Testis (tissue), 2 donors: ENCODE measurements at regions not wholly inside any gene's neighbourhood (a gene's known extent, or its start where the extent isn't known, plus 50 kb on each side); places are given as distances from the start of the nearest gene placed in this dataset.

Experiments used
- DNase-seq: peaks from one replicate; pipeline ENCODE4 v3.0.0-alpha.2; 2019
- H3K27ac ChIP-seq, 2 donors: fragments of 200-600 bp; sonication (generic); one replicate each; pipeline ENCODE4 v1.5.1; 2019
- H3K27me3 ChIP-seq: fragments of 200-600 bp; sonication (generic); one replicate; pipeline ENCODE4 v1.5.1; 2019
- H3K36me3 ChIP-seq: fragments of 200-600 bp; sonication (generic); one replicate; pipeline ENCODE4 v1.5.1; 2017; ENCODE audit warnings: low read depth; ENCODE audit errors: missing control alignments
- H3K4me1 ChIP-seq: fragments of 200-600 bp; sonication (generic); one replicate; pipeline ENCODE4 v1.5.1; 2019
- H3K4me3 ChIP-seq, 2 donors: fragments of 200-600 bp; sonication (generic); one replicate each; pipeline ENCODE4 v1.5.1; 2017 to 2019
- H3K9me3 ChIP-seq: fragments of 200-600 bp; sonication (generic); one replicate; pipeline ENCODE4 v1.5.1; 2017
- POLR2A ChIP-seq: fragments of 450-650 bp; IDR thresholded peaks from one replicate; pipeline ENCODE4 v1.6.1; 2017; ENCODE audit warnings: antibody characterized with exemption, mild to moderate bottlenecking, moderate library complexity
- WGBS, 2 donors: methylation state at CpG; one replicate each; pipeline ENCODE4 v1.1.5; 2018; 5-methylcytosine and 5-hydroxymethylcytosine counted together
- intact Hi-C: fragments of 100-400 bp; cut with DNase I; formaldehyde crosslinking; loops from one replicate; pipeline ENCODE4 v1.15.1; 2023; ENCODE audit warnings: low total_unique reads
- TF ChIP-seq, protein P1 (sequence below), 3 experiments: fragments of 450-650 bp in 2 of 3; fragments of 200-600 bp in 1 of 3; sonication (generic) in 1 of 3; IDR thresholded peaks; one replicate each; pipeline ENCODE4 v1.5.1; 2016 to 2019; ENCODE audit warnings: antibody characterized with exemption in 3 of 3, mild to moderate bottlenecking in 2 of 3, moderate library complexity in 1 of 3

DNA sequence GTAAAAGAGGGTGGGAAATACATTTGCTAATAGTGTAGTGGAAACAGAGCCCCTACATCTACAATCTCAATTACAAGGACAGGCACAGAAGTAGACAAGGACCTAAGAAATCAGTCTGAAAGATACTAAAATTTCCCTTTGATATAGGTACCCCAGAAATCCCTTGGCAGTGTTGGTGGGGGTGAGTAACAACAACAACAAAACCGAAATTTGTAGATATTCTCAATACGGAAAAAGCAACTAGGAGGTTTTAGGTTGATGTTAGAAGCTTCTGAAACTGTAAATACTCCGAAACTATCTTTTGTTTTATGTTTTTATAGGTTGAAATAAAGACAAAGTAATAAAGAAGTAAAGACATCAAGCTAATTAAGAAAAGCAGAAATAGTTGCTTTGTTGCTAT is 323.1 kb upstream of the CBLB start:
- Histone ChIP-seq H3K27ac (no peak overlapping the region), H3K4me3 (no peak overlapping the region), H3K27me3 (no peaks in the 10 kb centered on the region), H3K36me3 (no peaks in the 10 kb centered on the region), H3K9me3 (no peaks in the 10 kb centered on the region), H3K4me1 (no peaks in the 10 kb centered on the region)
- intact Hi-C loops: no loop called here
- 86 to 94% methylated on average over 3 of the region's 3 CpGs for WGBS, 2 donors
- no peak for TF ChIP-seq POLR2A
- no peak for DNase-seq

DNA sequence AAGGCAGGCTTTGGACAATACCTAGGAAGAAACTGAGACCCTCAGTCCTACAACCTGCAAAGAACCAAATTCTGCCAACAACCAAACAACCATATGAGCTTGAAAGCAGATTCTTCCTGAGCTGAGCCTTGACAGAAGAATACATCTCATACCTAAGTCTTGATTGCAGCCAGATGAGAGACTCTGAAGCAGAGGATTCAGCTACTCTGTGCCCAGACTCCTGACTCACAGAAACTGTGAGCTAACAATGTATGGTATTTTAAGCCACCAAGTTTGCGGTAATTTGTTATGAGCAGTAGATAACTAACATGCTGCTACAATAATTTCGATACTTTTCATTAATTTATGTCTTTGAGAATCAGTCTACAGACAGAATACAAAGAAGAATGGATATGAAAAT is 325.1 kb upstream of the CBLB start:
- 95 to 100% methylated on average over 2 of the region's 2 CpGs for WGBS, 2 donors
- no peaks in the 10 kb centered on the region for H3K36me3 ChIP-seq
- H3K27me3 ChIP-seq: no peaks in the 10 kb centered on the region
- intact Hi-C loops: no loop called here
- no peaks in the 10 kb centered on the region for H3K4me1 ChIP-seq
- no peak for DNase-seq
- H3K9me3 ChIP-seq: no peaks in the 10 kb centered on the region
- TF ChIP-seq, protein P1, sequence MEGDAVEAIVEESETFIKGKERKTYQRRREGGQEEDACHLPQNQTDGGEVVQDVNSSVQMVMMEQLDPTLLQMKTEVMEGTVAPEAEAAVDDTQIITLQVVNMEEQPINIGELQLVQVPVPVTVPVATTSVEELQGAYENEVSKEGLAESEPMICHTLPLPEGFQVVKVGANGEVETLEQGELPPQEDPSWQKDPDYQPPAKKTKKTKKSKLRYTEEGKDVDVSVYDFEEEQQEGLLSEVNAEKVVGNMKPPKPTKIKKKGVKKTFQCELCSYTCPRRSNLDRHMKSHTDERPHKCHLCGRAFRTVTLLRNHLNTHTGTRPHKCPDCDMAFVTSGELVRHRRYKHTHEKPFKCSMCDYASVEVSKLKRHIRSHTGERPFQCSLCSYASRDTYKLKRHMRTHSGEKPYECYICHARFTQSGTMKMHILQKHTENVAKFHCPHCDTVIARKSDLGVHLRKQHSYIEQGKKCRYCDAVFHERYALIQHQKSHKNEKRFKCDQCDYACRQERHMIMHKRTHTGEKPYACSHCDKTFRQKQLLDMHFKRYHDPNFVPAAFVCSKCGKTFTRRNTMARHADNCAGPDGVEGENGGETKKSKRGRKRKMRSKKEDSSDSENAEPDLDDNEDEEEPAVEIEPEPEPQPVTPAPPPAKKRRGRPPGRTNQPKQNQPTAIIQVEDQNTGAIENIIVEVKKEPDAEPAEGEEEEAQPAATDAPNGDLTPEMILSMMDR (IDR thresholded peaks at IDR 0.05): no peak
- TF ChIP-seq POLR2A: no peak
- H3K4me3 ChIP-seq: no peak overlapping the region
- no peak overlapping the region for H3K27ac ChIP-seq

DNA sequence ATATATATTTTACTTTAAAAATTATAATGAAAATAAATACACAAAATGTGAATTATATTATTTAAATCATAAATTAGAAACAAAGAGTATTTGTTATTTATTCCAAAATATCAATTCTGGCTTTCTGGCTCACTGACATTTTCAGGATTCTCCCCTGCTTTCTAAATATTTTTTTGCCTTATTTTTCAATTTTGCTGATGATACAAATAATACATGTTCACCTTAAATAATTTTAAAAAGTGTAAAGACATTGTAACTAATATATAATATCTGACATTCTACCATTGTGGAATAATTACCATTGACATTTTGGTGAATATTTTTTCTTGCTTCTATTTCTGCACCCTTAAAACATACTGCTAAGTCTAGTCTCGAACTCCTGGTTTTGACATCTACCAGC is 325.9 kb upstream of the CBLB start:
- TF ChIP-seq, protein P1 (IDR thresholded peaks at IDR 0.05): no peak
- no peaks in the 10 kb centered on the region for H3K36me3 ChIP-seq
- 95 to 96% methylated on average over 1 of the region's 1 CpG for WGBS, 2 donors

DNA sequence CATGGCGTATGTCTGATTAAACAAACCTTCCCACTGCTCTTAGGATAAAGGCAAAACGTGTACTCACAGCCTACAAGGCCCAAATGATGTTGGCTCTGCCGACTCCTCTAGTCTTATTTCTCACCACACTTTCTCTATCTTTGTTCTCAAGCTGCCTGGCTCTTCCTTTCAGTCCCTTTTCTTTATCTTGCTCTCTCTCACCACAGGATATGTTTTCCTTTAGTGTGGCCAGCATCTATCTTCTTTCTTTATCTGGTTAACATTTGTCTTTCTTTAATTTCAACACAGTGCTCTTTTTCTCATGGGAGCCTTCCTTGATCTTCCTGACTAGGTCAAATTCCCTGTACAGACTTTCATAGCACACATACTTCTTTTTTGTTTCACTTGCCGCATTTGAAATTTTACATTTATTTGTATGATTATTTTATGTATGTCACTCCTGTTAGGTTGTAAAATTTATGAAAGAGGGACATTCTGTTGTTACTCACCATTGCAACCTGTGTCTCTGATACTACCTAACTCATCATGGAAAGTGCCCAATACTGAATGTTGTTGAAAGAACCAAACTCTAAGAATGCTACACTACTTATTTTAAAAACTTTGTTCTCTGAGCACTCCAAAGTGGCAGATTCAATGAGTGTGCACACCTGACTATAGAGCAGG is 328.9 kb upstream of the CBLB start:
- TF ChIP-seq, protein P1 (IDR thresholded peaks at IDR 0.05): no peak
- no peak for TF ChIP-seq POLR2A
- H3K27me3 ChIP-seq: no peaks in the 10 kb centered on the region
- H3K9me3 ChIP-seq: no peaks in the 10 kb centered on the region
- 56 to 60% methylated on average over 4 of the region's 4 CpGs for WGBS, 2 donors
- no peak for DNase-seq
- no peaks in the 10 kb centered on the region for H3K4me1 ChIP-seq
- H3K27ac ChIP-seq: no peak overlapping the region
- intact Hi-C loops: no loop called here
- H3K4me3 ChIP-seq: no peak overlapping the region
- no peaks in the 10 kb centered on the region for H3K36me3 ChIP-seq

More for the DNA sequence above, 325.9 kb upstream of the CBLB start:
- H3K27ac ChIP-seq: no peak overlapping the region
- H3K9me3 ChIP-seq: no peaks in the 10 kb centered on the region
- no peaks in the 10 kb centered on the region for H3K4me1 ChIP-seq
- DNase-seq: no peak
- intact Hi-C loops: no loop called here
- no peak overlapping the region for H3K4me3 ChIP-seq
- no peaks in the 10 kb centered on the region for H3K27me3 ChIP-seq

DNA sequence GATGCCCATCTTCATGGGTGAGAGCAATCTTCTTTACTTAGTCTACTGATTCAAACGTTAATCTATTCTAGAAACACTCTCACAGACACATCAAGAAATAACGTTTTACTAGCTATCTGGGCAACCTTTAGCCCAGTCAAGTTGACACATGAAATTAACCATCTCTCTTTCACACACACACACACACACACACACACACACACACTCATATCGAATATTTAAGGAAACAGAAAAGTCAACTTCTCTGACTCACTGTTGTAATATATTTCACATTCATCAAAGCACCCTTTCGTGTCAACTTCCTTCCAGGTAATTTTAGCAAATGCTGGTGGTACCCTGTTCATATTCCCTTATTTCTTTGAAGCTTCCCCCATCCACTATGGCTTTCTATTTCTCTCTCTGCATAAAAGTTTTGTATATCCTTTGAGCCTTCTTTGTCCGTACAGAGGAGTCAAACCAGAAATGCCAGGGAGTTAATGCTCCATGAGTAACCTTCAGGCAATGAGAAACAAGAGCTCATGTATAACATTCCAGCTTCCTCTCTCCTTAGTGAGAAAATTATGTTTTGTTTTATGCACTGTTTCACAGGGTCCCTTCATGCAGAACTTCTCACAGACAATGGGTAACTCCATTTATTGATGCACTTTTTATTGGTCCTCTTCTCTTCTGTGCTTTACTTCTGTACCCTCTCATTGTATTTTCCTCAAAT is 335.5 kb upstream of the CBLB start:
- no peak for DNase-seq
- Histone ChIP-seq H3K27me3 (no peaks in the 10 kb centered on the region), H3K27ac (no peak overlapping the region), H3K36me3 (no peaks in the 10 kb centered on the region), H3K4me1 (no peaks in the 10 kb centered on the region), H3K9me3 (no peaks in the 10 kb centered on the region), H3K4me3 (no peak overlapping the region)
- TF ChIP-seq, protein P1 (IDR thresholded peaks at IDR 0.05): no peak
- no peak for TF ChIP-seq POLR2A
- 90 to 92% methylated on average over 5 of the region's 5 CpGs for WGBS, 2 donors
- intact Hi-C loops: no loop called here
